Hepatocyte (in vitro differentiated cells): ENCODE measurements at regions not wholly inside any gene's neighbourhood (a gene's known extent, or its start where the extent isn't known, plus 50 kb on each side); places are given as distances from the start of the nearest gene placed in this dataset.
"Not testable (repeated sequence)": the region's sequence is repeated elsewhere in the genome, so short reads cannot be mapped to it uniquely, and the experiment has no call there.

Source experiments
- CTCF ChIP-seq: fragments of 200-600 bp; sonication (generic); IDR thresholded peaks from 2 replicates; pipeline ENCODE4 v1.5.1; 2016; ENCODE audit warnings: antibody characterized with exemption, mild to moderate bottlenecking; ENCODE audit not compliant: poor library complexity
- EZH2 ChIP-seq: fragments of 200-600 bp; sonication (generic); IDR thresholded peaks from 2 replicates; pipeline ENCODE4 v1.6.1; 2016; ENCODE audit warnings: antibody characterized with exemption, mild to moderate bottlenecking, borderline replicate concordance
- EZH2phosphoT487 ChIP-seq: fragments of 200-600 bp; sonication (generic); IDR thresholded peaks from one replicate; pipeline ENCODE4 v1.6.1; 2018; ENCODE audit warnings: antibody characterized with exemption, mild to moderate bottlenecking, low read depth, moderate library complexity; ENCODE audit not compliant: unreplicated experiment, severe bottlenecking

- TF ChIP-seq CTCF, EZH2phosphoT487, EZH2: not testable (repeated sequence)
Observed at GRCh38 chr22:11017108-11017507, 4510.9 kb upstream of the OR11H1 start.
